IMR-90 (cell line): ENCODE measurements at regions not wholly inside any gene's neighbourhood (a gene's known extent, or its start where the extent isn't known, plus 50 kb on each side); places are given as distances from the start of the nearest gene placed in this dataset.

Experiments used
- ATAC-seq: fragments of 200-7000 bp; cut with Tn5 transposase; 2 replicates; pipeline ENCODE4 v1.9.1; 2020; ENCODE audit warnings: low read depth, mild to moderate bottlenecking, moderate library complexity
- BruUV-seq: library from RNA; stranded (reverse); fragments of 400-500 nt; replicated peaks from 2 replicates; lab custom pipeline; 2021; lab: Mats Ljungman, UMichigan
- CTCF ChIA-PET: fragments of 300-600 bp; formaldehyde crosslinking; extraction: SDS; loops from one replicate; lab custom pipeline; 2021; ENCODE audit warnings: antibody characterized with exemption; lab: Yijun Ruan, JAX
- POLR2A ChIA-PET: fragments of 300-600 bp; sonication (Branson Sonifier 250); formaldehyde crosslinking; loops from one replicate; lab custom pipeline; 2022; ENCODE audit warnings: antibody characterized with exemption; ENCODE audit not compliant: unreplicated experiment; lab: Charles Lee
- DNase-seq: peaks from one replicate; pipeline ENCODE4 v3.0.0; 2013
- H2AFZ ChIP-seq: replicated peaks from 2 replicates; pipeline ENCODE3; 2013; ENCODE audit warnings: low read length, mild to moderate bottlenecking; ENCODE audit not compliant: poor library complexity
- H2AK5ac ChIP-seq: 2 replicates; pipeline ENCODE4 v1.6.1; 2013; ENCODE audit warnings: low read depth, low read length, inconsistent platforms
- H2AK9ac ChIP-seq: replicated peaks from 2 replicates; pipeline ENCODE3; 2013; ENCODE audit warnings: mild to moderate bottlenecking, low read depth, low read length, moderate library complexity; ENCODE audit not compliant: poor library complexity
- H2BK120ac ChIP-seq: 2 replicates; pipeline ENCODE4 v1.6.1; 2013; ENCODE audit warnings: low read depth, low read length, inconsistent platforms
- H2BK15ac ChIP-seq: 3 replicates; pipeline ENCODE4 v1.6.1; 2013; ENCODE audit warnings: low read depth, low read length, inconsistent platforms
- H2BK20ac ChIP-seq: 2 replicates; pipeline ENCODE4 v1.6.1; 2013; ENCODE audit warnings: low read depth, mild to moderate bottlenecking, inconsistent platforms, low read length, moderate library complexity
- H2BK5ac ChIP-seq: 2 replicates; pipeline ENCODE4 v1.6.1; 2013; ENCODE audit warnings: mild to moderate bottlenecking, low read depth, low read length, inconsistent platforms; ENCODE audit not compliant: poor library complexity, severe bottlenecking
- H3K14ac ChIP-seq: replicated peaks from 2 replicates; pipeline ENCODE4 v1.6.1; 2013; ENCODE audit warnings: low read depth, low read length, inconsistent platforms
- H3K18ac ChIP-seq: 2 replicates; pipeline ENCODE4 v1.6.1; 2013; ENCODE audit warnings: low read depth, low read length, control low read depth
- H3K23ac ChIP-seq: 2 replicates; pipeline ENCODE4 v1.6.1; 2013; ENCODE audit warnings: low read depth, low read length, inconsistent platforms
- H3K27ac ChIP-seq: 2 replicates; pipeline ENCODE4 v1.5.1; 2013; ENCODE audit warnings: mild to moderate bottlenecking, control low read depth, low read length; ENCODE audit not compliant: insufficient read depth
- H3K27me3 ChIP-seq: 2 replicates; pipeline ENCODE4 v1.6.1; 2013; ENCODE audit warnings: low read length; ENCODE audit not compliant: control insufficient read depth, insufficient read depth
- H3K36me3 ChIP-seq: 2 replicates; pipeline ENCODE4 v1.6.1; 2013; ENCODE audit warnings: low read length, mixed read lengths; ENCODE audit not compliant: control insufficient read depth, insufficient read depth
- H3K4ac ChIP-seq: 2 replicates; pipeline ENCODE4 v1.6.1; 2013; ENCODE audit warnings: low read depth, low read length, inconsistent platforms
- H3K4me1 ChIP-seq: 2 replicates; pipeline ENCODE4 v1.6.1; 2013; ENCODE audit warnings: low read length, mixed read lengths; ENCODE audit not compliant: control insufficient read depth, insufficient read depth
- H3K4me2 ChIP-seq: 2 replicates; pipeline ENCODE4 v1.6.1; 2013; ENCODE audit warnings: low read depth, mild to moderate bottlenecking, control low read depth, low read length, moderate library complexity
- H3K4me3 ChIP-seq: 2 replicates; pipeline ENCODE4 v1.5.1; 2013; ENCODE audit warnings: low read depth, mild to moderate bottlenecking, control low read depth, low read length, moderate library complexity; ENCODE audit not compliant: insufficient read depth
- H3K56ac ChIP-seq: 2 replicates; pipeline ENCODE4 v1.6.1; 2013; ENCODE audit warnings: low read length, inconsistent platforms; ENCODE audit not compliant: insufficient read depth; ENCODE audit errors: extremely low read depth
- H3K79me1 ChIP-seq, 2 experiments: 2 replicates each; pipeline ENCODE4 v1.6.1; 2013; ENCODE audit warnings: low read length in 2 of 2, inconsistent platforms in 1 of 2, low read depth in 1 of 2
- H3K9ac ChIP-seq: 2 replicates; pipeline ENCODE4 v1.6.1; 2013; ENCODE audit warnings: low read depth, low read length, control low read depth
- H3K9me1 ChIP-seq: 2 replicates; pipeline ENCODE4 v1.6.1; 2013; ENCODE audit warnings: low read length, inconsistent platforms; ENCODE audit not compliant: insufficient read depth
- H3K9me3 ChIP-seq: 2 replicates; pipeline ENCODE4 v1.6.1; 2013; ENCODE audit warnings: low read length; ENCODE audit not compliant: control insufficient read depth, insufficient read depth
- H4K20me1 ChIP-seq: 2 replicates; pipeline ENCODE4 v1.6.1; 2013; ENCODE audit warnings: low read length, inconsistent platforms; ENCODE audit not compliant: insufficient read depth
- H4K5ac ChIP-seq: 2 replicates; pipeline ENCODE4 v1.6.1; 2013; ENCODE audit warnings: mild to moderate bottlenecking, low read depth, low read length, control low read depth
- H4K8ac ChIP-seq, 2 experiments: 2 replicates each; pipeline ENCODE4 v1.6.1; 2013; ENCODE audit warnings: low read depth in 2 of 2, low read length in 2 of 2, control low read depth in 1 of 2, inconsistent platforms in 1 of 2
- H4K91ac ChIP-seq: 2 replicates; pipeline ENCODE4 v1.6.1; 2013; ENCODE audit warnings: low read depth, low read length, inconsistent platforms; ENCODE audit not compliant: insufficient read depth
- BHLHE40 ChIP-seq: fragments of 150-350 bp; IDR thresholded peaks from 2 replicates; pipeline ENCODE4 v1.6.1; 2016; ENCODE audit warnings: mild to moderate bottlenecking, low read depth, low read length
- CHD1 ChIP-seq: IDR thresholded peaks from 2 replicates; pipeline ENCODE4 v1.6.1; 2012; ENCODE audit warnings: low read depth, low read length, improper control_type of control experiment
- CTCF ChIP-seq: conservative IDR thresholded peaks from 2 replicates; pipeline ENCODE4 v1.5.1; 2012; ENCODE audit warnings: mild to moderate bottlenecking, low read depth, low read length, improper control_type of control experiment
- ELK1 ChIP-seq: fragments of 150-350 bp; IDR thresholded peaks from 2 replicates; pipeline ENCODE4 v1.6.1; 2016; ENCODE audit warnings: low read depth, mild to moderate bottlenecking, low read length, moderate library complexity, borderline replicate concordance
- FOS ChIP-seq: fragments of 150-350 bp; IDR thresholded peaks from 2 replicates; pipeline ENCODE4 v1.6.1; 2016; ENCODE audit warnings: low read depth, low read length
- MAZ ChIP-seq: IDR thresholded peaks from 2 replicates; pipeline ENCODE4 v1.6.1; 2012; ENCODE audit warnings: low read depth, mild to moderate bottlenecking, low read length, improper control_type of control experiment, moderate library complexity, borderline replicate concordance
- NFE2L2 ChIP-seq: fragments of 150-350 bp; IDR thresholded peaks from 2 replicates; pipeline ENCODE4 v1.6.1; 2016; ENCODE audit warnings: low read depth, mild to moderate bottlenecking, low read length
- RCOR1 ChIP-seq: IDR thresholded peaks from 2 replicates; pipeline ENCODE4 v1.6.1; 2012; ENCODE audit warnings: mild to moderate bottlenecking, low read length, improper control_type of control experiment; ENCODE audit not compliant: insufficient replicate concordance
- RFX5 ChIP-seq: IDR thresholded peaks from 2 replicates; pipeline ENCODE4 v1.8.0; 2012; ENCODE audit warnings: low read depth, mild to moderate bottlenecking, low read length, moderate library complexity
- USF2 ChIP-seq: fragments of 150-350 bp; IDR thresholded peaks from 2 replicates; pipeline ENCODE4 v1.6.1; 2017; ENCODE audit warnings: mild to moderate bottlenecking, antibody characterized with exemption, low read length, low read depth
- WGBS, 2 experiments: methylation state at CpG; one replicate each; pipeline versions ENCODE4 v1.1.5 to v1.1.7; 2013; ENCODE audit warnings: missing lambda C conversion rate in 2 of 2; ENCODE audit not compliant: insufficient read length in 1 of 2; ENCODE audit errors: extremely low coverage in 2 of 2; 5-methylcytosine and 5-hydroxymethylcytosine counted together
- dilution Hi-C: fragments of 300-500 bp; cut with HindIII; formaldehyde crosslinking; loops from one replicate; pipeline ENCODE4 v1.14.3; 2018; ENCODE audit warnings: low sequenced_read_pairs; ENCODE audit not compliant: unreplicated experiment
- in situ Hi-C: fragments of 300-500 bp; cut with MboI; formaldehyde crosslinking; loops from 3 replicates; pipeline ENCODE4 v1.14.3; 2019; ENCODE audit warnings: low sequenced_read_pairs, inconsistent platforms, mixed read lengths
- intact Hi-C: fragments of 100-400 bp; cut with micrococcal nuclease; formaldehyde crosslinking; loops from 2 replicates; pipeline ENCODE4 v1.10.0; 2022

- in situ Hi-C loops, result no loop called here
- no peak overlapping the region for H3K56ac ChIP-seq
- no peak overlapping the region for H3K4ac ChIP-seq
- H4K8ac ChIP-seq, result no peak overlapping the region
- H4K20me1 ChIP-seq, result no peaks in the 10 kb centered on the region
- no peaks in the 10 kb centered on the region for H3K9me1 ChIP-seq
- no peak for DNase-seq
- no peaks in the 10 kb centered on the region for H3K4me1 ChIP-seq
- no peak overlapping the region for H2AK9ac ChIP-seq
- no peaks in the 10 kb centered on the region for H3K79me1 ChIP-seq
- H4K91ac ChIP-seq, result no peak overlapping the region
- H3K23ac ChIP-seq, result no peak overlapping the region
- H2BK15ac ChIP-seq, result no peak overlapping the region
- H3K27me3 ChIP-seq, result no peaks in the 10 kb centered on the region
- no peak overlapping the region for H3K27ac ChIP-seq
- dilution Hi-C loops, result no loop called here
- H3K4me2 ChIP-seq, result no peak overlapping the region
- intact Hi-C loops, result no loop called here
- no peak overlapping the region for H3K9ac ChIP-seq
- no peak overlapping the region for H2BK120ac ChIP-seq
- no peak overlapping the region for H3K18ac ChIP-seq
- H2BK5ac ChIP-seq, result no peak overlapping the region
- no peak overlapping the region for H2AK5ac ChIP-seq
- no peak overlapping the region for H2AFZ ChIP-seq
- no peaks in the 10 kb centered on the region for H3K36me3 ChIP-seq
- H3K9me3 ChIP-seq, result no peaks in the 10 kb centered on the region; the same call in 1 of the 2 replicates
- no TSS peak for BruUV-seq
- H3K4me3 ChIP-seq, result no peak overlapping the region
- no CpG with 5 or more reads among the region's 2 CpGs for WGBS, 2 experiments
- no peak overlapping the region for H3K14ac ChIP-seq
- TF ChIP-seq MAZ (no peak), USF2 (no peak), RCOR1 (no peak), ELK1 (no peak), FOS (no peak), NFE2L2 (no peak), RFX5 (no peak), CHD1 (no peak), BHLHE40 (no peak), CTCF (no peak)
- ChIA-PET CTCF (no interaction called here), POLR2A (no interaction called here)
- H4K5ac ChIP-seq, result no peak overlapping the region
- no peak overlapping the region for H2BK20ac ChIP-seq
- ATAC-seq, result no peak
Observed at GRCh38 chr2:34731292-34731691, 1132.2 kb upstream of the FAM98A start.
